Esophagus (tissue), 2 donors: ENCODE measurements at regions not wholly inside any gene's neighbourhood (a gene's known extent, or its start where the extent isn't known, plus 50 kb on each side); places are given as distances from the start of the nearest gene placed in this dataset.
"Not testable (repeated sequence)": the region's sequence is repeated elsewhere in the genome, so short reads cannot be mapped to it uniquely, and the experiment has no call there.

Source experiments
- H3K27ac ChIP-seq, 2 donors: one replicate each; pipeline ENCODE4 v1.5.1; 2013; ENCODE audit warnings: low read depth in 2 of 2, mild to moderate bottlenecking in 2 of 2, inconsistent platforms in 1 of 2, low read length in 1 of 2, moderate library complexity in 1 of 2
- H3K27me3 ChIP-seq, 2 donors: one replicate each; pipeline ENCODE4 v1.6.1; 2013; ENCODE audit warnings: low read length in 2 of 2, control low read depth in 1 of 2, mild to moderate bottlenecking in 1 of 2; ENCODE audit not compliant: insufficient read depth in 2 of 2, control insufficient read depth in 1 of 2
- H3K36me3 ChIP-seq, 2 donors: one replicate each; pipeline ENCODE4 v1.6.1; 2013; ENCODE audit warnings: low read length in 1 of 2; ENCODE audit not compliant: control insufficient read depth in 2 of 2, insufficient read depth in 2 of 2
- H3K4me1 ChIP-seq, 2 donors: one replicate each; pipeline ENCODE4 v1.6.1; 2013; ENCODE audit warnings: low read length in 1 of 2; ENCODE audit not compliant: control insufficient read depth in 2 of 2, insufficient read depth in 2 of 2
- H3K4me3 ChIP-seq, 2 donors: one replicate each; pipeline ENCODE4 v1.5.1; 2013; ENCODE audit warnings: low read length in 2 of 2, mild to moderate bottlenecking in 2 of 2, low read depth in 1 of 2, moderate library complexity in 1 of 2
- H3K9me3 ChIP-seq, 2 donors: one replicate each; pipeline ENCODE4 v1.6.1; 2013; ENCODE audit warnings: mild to moderate bottlenecking in 2 of 2, low read depth in 1 of 2, low read length in 1 of 2, moderate library complexity in 1 of 2; ENCODE audit not compliant: control insufficient read depth in 2 of 2, insufficient read depth in 1 of 2
- WGBS, 2 donors: extraction: QIAGEN DNeasy Blood & Tissue Kit; methylation state at CpG; one replicate each; pipeline ENCODE4 v1.1.7; 2013; 5-methylcytosine and 5-hydroxymethylcytosine counted together
- donor health status: healthy with polysubstance abuse.
- donor health status: Bipolar disorder and iron deficiency.

DNA sequence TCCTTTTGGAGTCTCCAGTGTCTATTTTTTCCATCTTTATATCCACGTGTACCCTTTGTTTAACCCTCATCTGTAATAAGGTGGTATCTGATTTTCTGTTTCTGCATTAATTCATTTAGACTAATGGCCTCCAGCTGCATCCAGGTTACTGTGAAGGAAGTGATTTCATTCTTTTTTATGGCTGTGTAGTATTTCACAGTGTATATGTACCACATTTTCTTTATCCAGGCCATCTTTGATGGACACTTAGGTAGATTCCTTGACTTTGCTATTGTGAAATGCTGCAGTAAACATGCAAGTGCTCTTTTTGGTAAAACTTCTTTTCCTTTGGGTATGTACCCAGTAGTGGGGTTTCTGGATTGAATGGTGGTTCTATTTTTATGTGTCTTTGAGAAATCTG, 128.0 kb upstream of the MTPN start:
- 79 to 86% methylated on average over 1 of the region's 1 CpG for WGBS, 2 donors
- H3K27me3 ChIP-seq = no peaks in the 10 kb centered on the region

DNA sequence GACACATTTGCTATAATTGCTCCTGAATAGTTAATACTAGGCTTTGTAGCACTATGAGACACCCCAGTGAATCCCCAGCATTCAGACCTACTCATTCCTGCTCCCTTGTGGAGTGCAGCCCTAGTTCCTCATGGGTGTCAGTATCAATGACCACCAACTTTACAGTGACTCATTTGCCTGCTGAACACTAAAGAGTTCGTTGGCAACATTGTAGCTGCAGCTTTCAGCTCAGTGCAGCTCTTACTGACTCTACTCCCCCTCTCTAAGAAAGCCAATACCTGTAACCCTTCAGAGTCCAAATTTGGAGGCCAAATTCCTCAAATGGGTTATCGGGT, 127.1 kb upstream of the MTPN start:
- no peak overlapping the region for H3K4me3 ChIP-seq
- no peak overlapping the region for H3K27ac ChIP-seq
- no peaks in the 10 kb centered on the region for H3K9me3 ChIP-seq
- 50 to 59% methylated on average over 2 of the region's 2 CpGs for WGBS, 2 donors
- no peaks in the 10 kb centered on the region for H3K36me3 ChIP-seq
- H3K27me3 ChIP-seq = no peaks in the 10 kb centered on the region
- no peaks in the 10 kb centered on the region for H3K4me1 ChIP-seq

More for the DNA sequence above, 128.0 kb upstream of the MTPN start:
- Histone ChIP-seq H3K27ac (no peak overlapping the region), H3K36me3 (no peaks in the 10 kb centered on the region), H3K9me3 (no peaks in the 10 kb centered on the region), H3K4me3 (no peak overlapping the region), H3K4me1 (no peaks in the 10 kb centered on the region)

DNA sequence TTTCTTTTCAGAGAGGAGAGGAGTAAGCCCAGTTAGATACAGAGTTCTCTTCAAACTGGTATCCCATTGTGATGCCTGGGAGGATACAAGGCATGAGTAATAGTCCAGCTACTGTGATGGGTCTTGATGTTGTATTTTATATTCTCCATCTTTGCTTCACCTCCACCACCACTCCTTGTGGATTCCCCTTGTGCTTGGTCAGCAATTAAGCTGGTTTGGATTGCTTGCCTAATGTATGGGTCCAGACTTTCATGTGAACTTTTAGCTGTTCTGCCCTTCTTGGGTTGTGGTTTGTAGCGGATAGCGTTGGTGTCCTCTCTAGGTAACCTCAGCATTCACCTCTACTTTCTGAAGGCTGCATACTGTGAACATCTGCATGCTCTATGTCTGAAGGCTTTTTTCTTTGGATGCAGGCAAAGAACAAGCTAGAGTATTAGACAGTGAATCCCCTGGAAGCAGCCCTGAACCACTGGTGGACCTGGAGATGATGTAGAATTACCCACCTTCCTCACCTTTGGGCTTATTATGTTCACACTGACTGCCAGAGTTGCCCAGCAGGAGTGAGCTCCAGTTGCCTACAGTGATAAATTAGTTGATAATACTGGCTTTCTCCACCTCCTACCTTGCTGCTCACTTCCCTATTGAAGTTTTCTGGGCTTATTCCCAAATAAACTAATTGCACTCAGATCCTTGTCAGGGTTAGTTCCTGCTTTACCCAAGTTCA, 126.5 kb upstream of the MTPN start:
- Histone ChIP-seq H3K4me1 (no peaks in the 10 kb centered on the region), H3K9me3 (no peaks in the 10 kb centered on the region), H3K27ac (no peak overlapping the region), H3K4me3 (no peak overlapping the region), H3K27me3 (no peaks in the 10 kb centered on the region), H3K36me3 (no peaks in the 10 kb centered on the region)
- 73 to 98% methylated on average over 2 of the region's 2 CpGs for WGBS, 2 donors

DNA sequence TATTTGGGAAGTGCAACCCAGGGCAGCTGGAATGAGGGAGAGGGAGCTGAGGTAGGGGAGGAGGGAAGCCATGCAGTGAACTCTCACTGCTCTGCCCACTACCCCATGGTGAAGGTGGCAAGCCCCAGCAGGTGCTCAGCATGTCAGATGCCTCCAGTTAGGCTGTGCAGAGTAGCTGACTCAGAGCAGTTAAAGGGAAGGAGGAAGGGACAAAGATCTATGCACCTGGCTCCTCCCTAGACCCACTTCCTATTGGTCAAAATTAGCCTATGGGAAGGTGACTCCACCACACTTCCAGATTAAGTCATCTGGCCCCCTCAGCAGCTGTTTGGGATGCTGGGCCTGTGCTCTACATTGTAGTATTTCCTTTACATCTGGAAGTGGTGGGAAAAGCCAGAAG, 125.7 kb upstream of the MTPN start:
- no peaks in the 10 kb centered on the region for H3K27me3 ChIP-seq
- H3K4me1 ChIP-seq = no peaks in the 10 kb centered on the region
- H3K36me3 ChIP-seq = no peaks in the 10 kb centered on the region
- H3K4me3 ChIP-seq = no peak overlapping the region
- no peaks in the 10 kb centered on the region for H3K9me3 ChIP-seq
- no peak overlapping the region for H3K27ac ChIP-seq

DNA sequence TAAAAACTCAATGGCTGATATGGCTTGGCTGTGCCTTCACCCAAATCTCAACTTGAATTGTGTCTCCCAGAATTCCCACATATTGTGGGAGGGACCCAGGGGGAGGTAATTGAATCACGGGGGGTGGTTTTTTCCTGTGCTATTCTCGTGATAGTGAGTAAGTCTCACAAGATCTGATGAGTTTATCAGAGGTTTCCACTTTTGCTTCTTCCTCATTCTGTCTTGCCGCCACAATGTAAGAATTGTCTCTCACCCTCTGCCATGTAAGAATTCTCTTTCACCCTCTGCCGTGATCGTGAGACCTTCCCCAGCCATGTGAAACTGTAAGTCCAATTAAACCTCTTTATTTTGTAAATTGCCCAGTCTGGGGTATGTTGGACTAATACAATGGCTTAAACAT, 115.6 kb upstream of the MTPN start:
- not testable (repeated sequence) for H3K4me1 ChIP-seq, H3K27ac ChIP-seq, H3K36me3 ChIP-seq, H3K27me3 ChIP-seq, H3K9me3 ChIP-seq, H3K4me3 ChIP-seq
- 78 to 81% methylated on average over 5 of the region's 5 CpGs for WGBS, 2 donors

DNA sequence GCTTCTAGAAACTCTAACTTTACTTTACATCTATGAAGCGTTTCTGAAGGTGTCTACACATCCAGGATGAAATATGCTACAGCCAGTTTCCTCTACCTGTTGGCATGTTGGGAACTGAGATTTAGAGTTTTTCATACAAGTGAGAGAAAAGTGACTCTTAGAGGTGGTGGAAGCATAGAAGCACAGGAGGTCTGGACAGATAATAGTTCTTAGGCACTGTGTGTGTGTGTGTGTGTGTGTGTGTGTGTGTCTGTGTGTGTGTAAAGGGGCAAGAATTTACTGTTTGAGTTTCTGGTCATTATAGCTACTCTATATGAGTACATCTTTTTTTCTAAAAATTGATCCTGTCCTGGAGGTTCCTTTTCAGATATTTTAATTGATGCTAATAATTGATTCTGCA, 110.7 kb upstream of the MTPN start:
- Histone ChIP-seq H3K27me3 (no peaks in the 10 kb centered on the region), H3K4me3 (no peak overlapping the region), H3K27ac (no peak overlapping the region), H3K4me1 (no peaks in the 10 kb centered on the region), H3K36me3 (no peaks in the 10 kb centered on the region), H3K9me3 (no peaks in the 10 kb centered on the region)
- 84% methylated on average over 1 of the region's 1 CpG for WGBS, 2 donors

DNA sequence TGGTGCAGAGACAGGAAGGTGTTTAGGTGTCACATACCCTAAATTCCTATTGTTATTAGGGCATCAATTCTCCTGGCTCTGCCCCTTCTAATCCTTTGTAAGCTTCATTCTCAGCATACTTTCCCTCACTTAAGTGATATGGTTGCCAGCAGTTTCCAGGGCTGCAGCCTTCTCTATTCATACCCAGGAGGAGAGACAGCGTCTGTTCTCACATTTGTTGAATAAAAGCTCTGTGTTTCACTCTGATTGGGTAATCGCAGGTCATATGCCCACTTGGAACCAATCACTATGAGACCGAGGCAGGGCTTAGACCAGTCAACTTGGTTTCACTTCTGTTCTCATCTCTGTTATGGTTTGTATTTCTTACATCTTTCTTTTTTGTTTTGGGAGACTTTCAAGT, 109.6 kb upstream of the MTPN start:
- H3K36me3 ChIP-seq = no peaks in the 10 kb centered on the region
- 37 to 43% methylated on average over 3 of the region's 3 CpGs for WGBS, 2 donors
- no peaks in the 10 kb centered on the region for H3K9me3 ChIP-seq
- no peaks in the 10 kb centered on the region for H3K27me3 ChIP-seq
- no peak overlapping the region for H3K27ac ChIP-seq
- peak overlapping the region in 1 of 2 donors; percentile 30 for H3K4me3 ChIP-seq
- H3K4me1 ChIP-seq = no peaks in the 10 kb centered on the region

DNA sequence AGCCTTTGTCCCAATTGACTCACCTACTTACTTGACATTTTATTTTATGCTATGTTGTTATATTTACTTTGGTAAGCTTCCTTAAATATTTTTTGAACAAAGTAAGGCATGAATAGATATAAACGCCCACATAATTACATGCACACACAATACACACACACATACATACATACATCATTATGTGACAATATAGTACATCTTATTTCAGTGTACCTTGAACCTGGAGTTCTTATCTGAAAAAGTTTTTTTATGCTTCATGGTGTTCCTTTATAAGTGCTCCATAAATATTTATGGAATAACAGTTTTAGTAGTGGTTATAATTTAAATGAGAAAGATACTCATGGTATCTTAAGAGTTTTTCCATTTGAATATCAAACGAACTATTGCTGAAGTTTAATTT, 102.8 kb upstream of the MTPN start:
- WGBS, 2 donors = 58 to 67% methylated on average over 2 of the region's 2 CpGs
- H3K27me3 ChIP-seq = no peaks in the 10 kb centered on the region
- no peak overlapping the region for H3K27ac ChIP-seq
- H3K4me3 ChIP-seq = no peak overlapping the region
- no peaks in the 10 kb centered on the region for H3K4me1 ChIP-seq
- no peaks in the 10 kb centered on the region for H3K36me3 ChIP-seq
- H3K9me3 ChIP-seq = no peaks in the 10 kb centered on the region

DNA sequence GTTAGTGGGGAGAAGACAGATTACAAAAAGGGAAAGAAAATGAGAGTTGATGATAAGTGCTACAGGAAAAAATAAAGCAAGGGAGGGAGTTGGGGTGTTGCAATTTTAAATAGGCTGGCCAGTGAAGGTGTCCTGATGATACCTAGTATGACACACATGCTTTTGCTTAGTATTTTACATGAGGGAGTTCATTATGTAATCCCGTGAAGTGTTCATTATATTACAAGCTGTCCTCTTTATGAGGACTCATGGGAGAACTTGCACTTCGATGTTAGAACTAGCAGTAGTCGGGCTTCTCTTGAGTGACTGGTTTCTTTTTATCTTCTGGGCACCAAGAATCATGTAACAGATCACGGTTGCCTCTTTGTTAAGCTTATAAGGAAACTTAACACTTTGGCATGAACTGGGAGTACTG, 102.3 kb upstream of the MTPN start:
- H3K27me3 ChIP-seq = no peaks in the 10 kb centered on the region
- no peaks in the 10 kb centered on the region for H3K4me1 ChIP-seq
- no peaks in the 10 kb centered on the region for H3K36me3 ChIP-seq
- no peak overlapping the region for H3K27ac ChIP-seq
- H3K9me3 ChIP-seq = no peaks in the 10 kb centered on the region
- no peak overlapping the region for H3K4me3 ChIP-seq
- WGBS, 2 donors = 59 to 67% methylated on average over 4 of the region's 4 CpGs

DNA sequence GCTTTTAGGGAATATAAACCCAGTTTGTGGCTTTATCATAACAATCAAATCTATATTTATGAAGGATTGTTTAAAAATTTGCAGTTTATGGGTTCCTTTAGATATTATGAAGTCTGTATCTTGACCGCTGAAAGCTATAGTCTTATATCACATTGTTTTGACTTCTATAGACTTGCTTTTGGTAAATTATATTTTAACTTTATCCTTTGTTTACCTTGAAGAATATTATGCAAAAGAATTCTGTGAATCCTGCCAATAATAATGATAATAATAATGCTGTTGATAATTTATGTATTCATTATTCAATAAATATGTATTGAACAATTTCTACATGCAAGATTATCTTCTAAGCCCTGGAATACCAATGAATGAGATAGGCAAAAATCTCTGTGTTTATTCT, 101.9 kb upstream of the MTPN start:
- WGBS, 2 donors = 79 to 80% methylated on average over 1 of the region's 1 CpG
- H3K36me3 ChIP-seq = no peaks in the 10 kb centered on the region
- H3K4me1 ChIP-seq = no peaks in the 10 kb centered on the region
- H3K27me3 ChIP-seq = no peaks in the 10 kb centered on the region
- no peak overlapping the region for H3K4me3 ChIP-seq
- no peak overlapping the region for H3K27ac ChIP-seq
- H3K9me3 ChIP-seq = no peaks in the 10 kb centered on the region
